ENCODE measurements at regions not wholly inside any gene's neighbourhood (a gene's known extent, or its start where the extent isn't known, plus 50 kb on each side); places are given as distances from the start of the nearest gene placed in this dataset.

GRCh38 chr5:89371646-89372045, 488.7 kb upstream of the MEF2C start:
- H3K4me1 Mint-ChIP-seq (ENCODE audit: low read depth in 2 of 2) = no peaks in the 10 kb centered on the region
- DNase-seq (ENCODE audit: low spot score) (no peak), ATAC-seq (no peak)
- H3K4me3 Mint-ChIP-seq = no peak overlapping the region
- H3K36me3 Mint-ChIP-seq = peaks cover 12% of the 10 kb centered on the region
- no peak overlapping the region for H3K27ac Mint-ChIP-seq
- H3K9me3 Mint-ChIP-seq = peaks cover 6% of the 10 kb centered on the region
- no peaks in the 10 kb centered on the region for H3K27me3 Mint-ChIP-seq

GRCh38 chr5:89359046-89359445, 476.1 kb upstream of the MEF2C start:
- DNase-seq (ENCODE audit: low spot score) = no peak
- peaks cover 4 to 6% of the 10 kb centered on the region in 2 donors for H3K4me1 Mint-ChIP-seq (ENCODE audit: low read depth in 2 of 2)
- no peaks in the 10 kb centered on the region for H3K36me3 Mint-ChIP-seq
- ATAC-seq = no peak
- no peaks in the 10 kb centered on the region for H3K27me3 Mint-ChIP-seq
- no peaks in the 10 kb centered on the region for H3K9me3 Mint-ChIP-seq
- H3K4me3 Mint-ChIP-seq = no peak overlapping the region
- H3K27ac Mint-ChIP-seq = no peak overlapping the region

DNA sequence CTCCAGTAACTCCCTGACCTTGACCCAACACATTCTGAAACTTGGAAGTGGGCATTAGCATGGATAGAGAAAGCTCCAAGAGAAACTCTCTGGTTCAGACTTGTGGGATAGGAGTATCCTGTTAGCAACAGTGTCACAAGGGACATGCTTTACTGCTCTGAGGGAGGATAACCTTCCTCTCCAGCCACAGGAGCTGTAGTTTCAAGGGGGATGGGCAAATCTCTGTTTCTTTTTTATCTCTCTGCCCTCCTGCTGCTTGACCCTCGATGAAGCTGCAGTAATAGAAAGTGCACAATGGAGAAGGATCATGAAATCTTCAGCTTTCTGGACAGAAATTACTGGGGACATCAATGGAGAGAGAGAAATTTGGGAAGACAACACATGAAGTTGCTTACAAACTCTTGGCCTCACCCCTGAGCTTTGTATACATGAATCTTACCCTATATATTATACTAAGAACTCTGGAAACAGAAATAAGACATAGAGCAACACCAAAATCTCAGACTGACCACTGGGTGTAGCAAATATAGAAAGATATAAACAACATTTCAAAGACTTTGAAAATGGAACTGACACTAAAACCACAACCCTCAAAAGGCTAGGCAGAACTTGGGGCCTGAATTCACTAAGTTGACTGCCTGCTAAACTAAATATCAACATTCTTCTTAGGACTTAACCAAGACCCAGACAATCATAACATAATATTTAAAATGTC, 471.0 kb upstream of the MEF2C start:
- Mint-ChIP-seq H3K9me3 (no peaks in the 10 kb centered on the region), H3K36me3 (no peaks in the 10 kb centered on the region), H3K4me1 (ENCODE audit: low read depth in 2 of 2) (peaks cover 10% of the 10 kb centered on the region in 2 donors), H3K27ac (no peak overlapping the region), H3K27me3 (no peaks in the 10 kb centered on the region), H3K4me3 (peak overlapping the region; percentile 4)
- no peak for ATAC-seq
- no peak for DNase-seq (ENCODE audit: low spot score)

GRCh38 chr5:89351975-89352374, 469.0 kb upstream of the MEF2C start:
- peaks cover 4% of the 10 kb centered on the region for H3K9me3 Mint-ChIP-seq
- H3K27me3 Mint-ChIP-seq = no peaks in the 10 kb centered on the region
- H3K36me3 Mint-ChIP-seq = no peaks in the 10 kb centered on the region
- H3K27ac Mint-ChIP-seq = no peak overlapping the region
- ATAC-seq (no peak), DNase-seq (ENCODE audit: low spot score) (no peak)
- H3K4me3 Mint-ChIP-seq = no peak overlapping the region
- H3K4me1 Mint-ChIP-seq (ENCODE audit: low read depth in 2 of 2) = peaks cover 10% of the 10 kb centered on the region in 2 donors

- Mint-ChIP-seq H3K4me1 (ENCODE audit: low read depth in 2 of 2) (peaks cover 10 to 13% of the 10 kb centered on the region in 2 donors), H3K9me3 (peaks cover 4% of the 10 kb centered on the region), H3K27ac (no peak overlapping the region), H3K36me3 (no peaks in the 10 kb centered on the region), H3K4me3 (no peak overlapping the region), H3K27me3 (no peaks in the 10 kb centered on the region)
- no peak for ATAC-seq
- DNase-seq (ENCODE audit: low spot score) = no peak
Observed at GRCh38 chr5:89351222-89351621, 468.2 kb upstream of the MEF2C start.

DNA sequence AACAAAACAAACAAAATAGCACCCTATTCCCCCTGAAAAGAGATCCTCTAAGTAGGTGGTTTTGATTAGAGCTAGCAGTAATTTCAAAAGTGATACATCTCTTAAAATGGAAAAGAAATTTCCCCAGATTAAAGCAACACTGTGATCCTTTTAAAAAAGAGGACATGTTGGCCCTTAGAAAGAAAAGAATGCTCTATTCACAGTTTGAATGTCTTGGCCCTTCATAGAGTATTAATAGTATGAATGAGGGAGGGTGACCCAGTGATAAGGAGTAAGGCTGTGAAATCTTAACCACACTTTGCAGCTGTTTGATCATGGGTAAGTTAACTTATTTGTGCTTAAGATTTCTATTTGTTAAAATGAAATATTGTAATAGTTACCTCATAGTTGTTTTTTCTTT, 467.7 kb upstream of the MEF2C start:
- no peak for ATAC-seq
- Mint-ChIP-seq H3K4me1 (ENCODE audit: low read depth in 2 of 2) (peaks cover 10 to 15% of the 10 kb centered on the region in 2 donors), H3K36me3 (no peaks in the 10 kb centered on the region)

GRCh38 chr5:89349246-89349980, 466.4 kb upstream of the MEF2C start:
- no peak for ATAC-seq
- Mint-ChIP-seq H3K27ac (no peak overlapping the region), H3K27me3 (no peaks in the 10 kb centered on the region)

More for the DNA sequence above, 467.7 kb upstream of the MEF2C start:
- no peaks in the 10 kb centered on the region for H3K27me3 Mint-ChIP-seq
- no peak for DNase-seq (ENCODE audit: low spot score)
- no peak overlapping the region for H3K27ac Mint-ChIP-seq
- peaks cover 4% of the 10 kb centered on the region for H3K9me3 Mint-ChIP-seq
- no peak overlapping the region for H3K4me3 Mint-ChIP-seq

GRCh38 chr5:89346573-89346972, 463.6 kb upstream of the MEF2C start:
- ATAC-seq (no peak), DNase-seq (ENCODE audit: low spot score) (no peak)
- Mint-ChIP-seq H3K9me3 (peaks cover 4% of the 10 kb centered on the region), H3K4me1 (ENCODE audit: low read depth in 2 of 2) (peaks cover 0 to 14% of the 10 kb centered on the region in 2 donors), H3K4me3 (no peak overlapping the region), H3K27ac (no peak overlapping the region), H3K27me3 (no peaks in the 10 kb centered on the region), H3K36me3 (no peaks in the 10 kb centered on the region)

More at GRCh38 chr5:89349246-89349980, 466.4 kb upstream of the MEF2C start:
- H3K4me1 Mint-ChIP-seq (ENCODE audit: low read depth in 2 of 2) = peaks cover 8 to 15% of the 10 kb centered on the region in 2 donors
- H3K36me3 Mint-ChIP-seq = no peaks in the 10 kb centered on the region
- no peak overlapping the region for H3K4me3 Mint-ChIP-seq
- DNase-seq (ENCODE audit: low spot score) = no peak
- peaks cover 4% of the 10 kb centered on the region for H3K9me3 Mint-ChIP-seq

DNA sequence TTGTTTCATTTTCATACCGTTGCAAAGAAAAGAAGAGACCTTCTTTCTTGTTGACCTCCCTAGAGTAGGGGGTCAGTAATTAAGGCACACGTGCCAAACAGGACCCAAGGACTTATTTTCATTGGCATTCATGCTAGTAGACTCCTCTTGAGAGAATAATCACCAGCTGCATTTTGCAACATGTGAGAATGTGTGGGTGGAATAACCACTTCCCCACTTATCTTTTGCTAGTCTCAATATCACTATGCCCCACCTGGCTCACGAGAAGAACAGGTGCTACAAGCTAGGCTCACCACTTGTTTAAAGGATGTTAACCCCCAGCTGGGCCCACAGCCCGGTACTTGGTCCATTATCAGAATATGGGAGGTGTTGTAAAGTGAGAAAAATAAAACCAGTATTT, 460.7 kb upstream of the MEF2C start:
- no peaks in the 10 kb centered on the region for H3K27me3 Mint-ChIP-seq
- no peaks in the 10 kb centered on the region for H3K36me3 Mint-ChIP-seq
- no peak overlapping the region for H3K4me3 Mint-ChIP-seq
- peak in 1 of 2 donors; percentile 36 for ATAC-seq
- H3K27ac Mint-ChIP-seq = no peak overlapping the region
- H3K4me1 Mint-ChIP-seq (ENCODE audit: low read depth in 2 of 2) = peaks cover 0 to 14% of the 10 kb centered on the region in 2 donors
- no peak for DNase-seq (ENCODE audit: low spot score)
- H3K9me3 Mint-ChIP-seq = peaks cover 4% of the 10 kb centered on the region

DNA sequence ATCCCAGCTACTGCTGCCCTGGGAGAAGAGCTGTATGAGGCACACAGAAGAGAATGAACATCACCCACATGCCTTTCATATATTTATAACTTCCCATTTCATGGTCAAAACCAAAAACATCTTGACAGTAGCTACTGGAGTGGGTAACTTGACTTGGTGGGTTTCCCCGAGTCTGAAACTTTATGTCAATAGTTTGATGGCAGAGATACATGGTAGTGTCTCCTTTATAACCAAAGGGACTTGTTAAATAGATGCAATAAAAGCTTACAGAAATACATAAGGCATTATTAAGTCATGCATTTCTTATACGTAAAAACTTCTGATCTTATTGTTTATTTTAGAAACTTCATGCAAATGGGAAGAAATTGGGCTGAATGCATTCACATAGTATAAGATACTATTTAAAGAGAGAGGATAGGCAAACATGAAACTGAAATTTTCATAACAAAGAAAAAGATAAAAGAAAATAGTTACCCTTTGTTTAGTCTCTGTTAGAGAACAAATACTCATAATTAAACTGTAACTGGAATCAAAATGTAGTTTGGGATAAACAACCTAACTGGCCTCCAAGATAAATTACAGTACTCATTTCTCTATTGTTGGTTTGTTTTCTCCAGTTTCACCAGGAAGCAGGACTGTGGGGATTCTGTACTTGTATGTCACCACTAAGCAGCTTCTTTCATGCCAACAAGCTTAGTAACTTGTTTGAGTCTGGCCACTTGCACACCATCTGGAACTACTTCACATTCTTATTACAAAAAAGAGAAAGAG, 459.3 kb upstream of the MEF2C start:
- no peaks in the 10 kb centered on the region for H3K9me3 Mint-ChIP-seq
- H3K4me1 Mint-ChIP-seq (ENCODE audit: low read depth in 2 of 2) = peaks cover 0 to 14% of the 10 kb centered on the region in 2 donors
- no peak overlapping the region for H3K4me3 Mint-ChIP-seq
- H3K27me3 Mint-ChIP-seq = no peaks in the 10 kb centered on the region
- H3K36me3 Mint-ChIP-seq = no peaks in the 10 kb centered on the region
- no peak for DNase-seq (ENCODE audit: low spot score)
- ATAC-seq = no peak
- H3K27ac Mint-ChIP-seq = no peak overlapping the region

DNA sequence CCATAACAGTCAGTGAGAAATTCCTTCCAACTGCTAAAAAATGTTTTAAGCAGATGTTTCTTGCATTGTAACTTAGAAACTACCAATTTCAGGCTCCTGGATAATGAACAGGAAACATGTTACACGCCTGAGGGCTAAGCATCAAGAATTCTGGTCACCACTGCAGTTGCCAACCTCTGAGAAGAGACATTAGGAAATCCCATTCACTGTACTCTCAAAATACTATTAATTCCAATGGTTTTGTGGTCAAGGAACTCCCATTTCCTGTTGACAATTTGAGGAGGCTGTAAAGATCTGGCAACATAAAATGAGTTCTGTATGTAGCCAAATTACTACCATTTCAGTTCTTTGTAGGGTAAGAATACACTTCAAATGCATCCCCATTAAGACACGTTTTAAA, 456.0 kb upstream of the MEF2C start:
- peaks cover 0 to 9% of the 10 kb centered on the region in 2 donors for H3K4me1 Mint-ChIP-seq (ENCODE audit: low read depth in 2 of 2)
- no peak overlapping the region for H3K4me3 Mint-ChIP-seq
- H3K36me3 Mint-ChIP-seq = no peaks in the 10 kb centered on the region
- H3K27ac Mint-ChIP-seq = no peak overlapping the region
- ATAC-seq = no peak
- H3K27me3 Mint-ChIP-seq = no peaks in the 10 kb centered on the region
- DNase-seq (ENCODE audit: low spot score) = no peak
- H3K9me3 Mint-ChIP-seq = no peaks in the 10 kb centered on the region

GRCh38 chr5:89336111-89336510, 453.1 kb upstream of the MEF2C start:
- no peaks in the 10 kb centered on the region for H3K9me3 Mint-ChIP-seq

DNA sequence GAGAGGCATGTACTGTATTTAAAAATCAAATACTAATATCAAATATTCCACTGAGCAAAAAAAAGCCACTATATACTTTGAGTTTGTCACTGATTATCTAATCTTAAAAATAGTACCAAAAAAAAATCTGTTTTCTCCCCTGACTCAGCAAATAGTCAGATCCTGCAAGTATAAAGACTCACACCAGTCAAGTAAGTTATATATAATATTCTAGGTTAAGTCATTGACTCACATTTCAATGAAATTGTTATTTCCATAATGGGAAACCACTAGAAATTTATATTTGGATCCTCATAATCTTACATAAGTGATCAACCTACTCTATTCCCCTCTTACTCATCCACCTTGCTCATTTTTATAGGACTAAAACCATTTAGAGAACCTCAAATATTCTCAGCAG, 447.2 kb upstream of the MEF2C start:
- Mint-ChIP-seq H3K4me3 (no peak overlapping the region), H3K9me3 (peaks cover 3% of the 10 kb centered on the region), H3K36me3 (no peaks in the 10 kb centered on the region), H3K4me1 (ENCODE audit: low read depth in 2 of 2) (no peaks in the 10 kb centered on the region), H3K27ac (no peak overlapping the region), H3K27me3 (no peaks in the 10 kb centered on the region)
- ATAC-seq (no peak), DNase-seq (ENCODE audit: low spot score) (no peak)

More at GRCh38 chr5:89336111-89336510, 453.1 kb upstream of the MEF2C start:
- Mint-ChIP-seq H3K36me3 (no peaks in the 10 kb centered on the region), H3K4me1 (ENCODE audit: low read depth in 2 of 2) (no peaks in the 10 kb centered on the region), H3K4me3 (no peak overlapping the region), H3K27me3 (no peaks in the 10 kb centered on the region), H3K27ac (no peak overlapping the region)
- DNase-seq (ENCODE audit: low spot score) (no peak), ATAC-seq (no peak)

- peaks cover 3% of the 10 kb centered on the region for H3K9me3 Mint-ChIP-seq
- no peak for ATAC-seq
- H3K4me1 Mint-ChIP-seq (ENCODE audit: low read depth in 2 of 2) = no peaks in the 10 kb centered on the region
- no peak for DNase-seq (ENCODE audit: low spot score)
- H3K4me3 Mint-ChIP-seq = no peak overlapping the region
- no peaks in the 10 kb centered on the region for H3K27me3 Mint-ChIP-seq
- no peak overlapping the region for H3K27ac Mint-ChIP-seq
- H3K36me3 Mint-ChIP-seq = no peaks in the 10 kb centered on the region
Observed at GRCh38 chr5:89327608-89328007, 444.6 kb upstream of the MEF2C start.
